CD4-positive, alpha-beta memory T cell (primary cell): ENCODE measurements at regions not wholly inside any gene's neighbourhood (a gene's known extent, or its start where the extent isn't known, plus 50 kb on each side); places are given as distances from the start of the nearest gene placed in this dataset.
"Not testable (repeated sequence)": the region's sequence is repeated elsewhere in the genome, so short reads cannot be mapped to it uniquely, and the experiment has no call there.

Experiments
- CTCF ChIA-PET: fragments of 350-600 bp; sonication (Branson Sonifier 250); formaldehyde crosslinking; loops from one replicate; lab custom pipeline; 2021; ENCODE audit warnings: inconsistent platforms; ENCODE audit not compliant: partially characterized antibody; lab: Charles Lee
- POLR2A ChIA-PET: fragments of 350-600 bp; sonication (Branson Sonifier 250); formaldehyde crosslinking; loops from one replicate; lab custom pipeline; 2021; ENCODE audit not compliant: partially characterized antibody; lab: Charles Lee
- DNase-seq, 5 donors: peaks; one replicate each; pipeline versions ENCODE4 v3.0.0 to v3.0.0-alpha.2; 2020 to 2022; ENCODE audit warnings: mixed read lengths in 1 of 5
- H3K27ac ChIP-seq: one replicate; pipeline ENCODE4 v1.7.0; 2013; ENCODE audit warnings: low read depth, low read length
- H3K27me3 ChIP-seq: 2 replicates; pipeline ENCODE4 v1.7.0; 2013; ENCODE audit warnings: mild to moderate bottlenecking, low read length, moderate library complexity; ENCODE audit not compliant: insufficient read depth
- H3K36me3 ChIP-seq: 2 replicates; pipeline ENCODE4 v1.7.0; 2013; ENCODE audit warnings: mild to moderate bottlenecking, low read length, moderate library complexity; ENCODE audit not compliant: insufficient read depth
- H3K4me1 ChIP-seq: 2 replicates; pipeline ENCODE4 v1.7.0; 2013; ENCODE audit warnings: mild to moderate bottlenecking, low read length, moderate library complexity; ENCODE audit not compliant: insufficient read depth
- H3K4me3 ChIP-seq, 2 donors: one replicate each; pipeline ENCODE4 v1.7.0; 2013; ENCODE audit warnings: low read length in 2 of 2, mild to moderate bottlenecking in 1 of 2
- H3K9me3 ChIP-seq, 2 donors: one replicate each; pipeline ENCODE4 v1.7.0; 2013; ENCODE audit warnings: low read length in 2 of 2, control low read depth in 1 of 2; ENCODE audit not compliant: control insufficient read depth in 1 of 2
- H3K27ac Mint-ChIP-seq, 7 donors: one replicate each; pipeline ENCODE4 v1.8.0; 2020 to 2021; ENCODE audit warnings: mixed read lengths in 7 of 7, mild to moderate bottlenecking in 6 of 7, inconsistent platforms in 3 of 7, moderate library complexity in 3 of 7
- H3K27me3 Mint-ChIP-seq, 2 donors: one replicate each; pipeline ENCODE4 v1.8.0; 2020 to 2021; ENCODE audit warnings: mixed read lengths in 2 of 2
- H3K36me3 Mint-ChIP-seq, 2 donors: one replicate each; pipeline ENCODE4 v1.8.0; 2020 to 2021; ENCODE audit warnings: mixed read lengths in 2 of 2, inconsistent platforms in 1 of 2, mild to moderate bottlenecking in 1 of 2
- H3K4me1 Mint-ChIP-seq, 4 donors: one replicate each; pipeline ENCODE4 v1.8.0; 2020 to 2021; ENCODE audit warnings: mixed read lengths in 4 of 4, mild to moderate bottlenecking in 1 of 4
- H3K4me3 Mint-ChIP-seq, 8 donors: one replicate each; pipeline ENCODE4 v1.8.0; 2020 to 2021; ENCODE audit warnings: mixed read lengths in 8 of 8, mild to moderate bottlenecking in 7 of 8, moderate library complexity in 6 of 8, inconsistent platforms in 3 of 8
- H3K9me3 Mint-ChIP-seq, 8 donors: one replicate each; pipeline ENCODE4 v1.8.0; 2020 to 2021; ENCODE audit warnings: mixed read lengths in 8 of 8, mild to moderate bottlenecking in 5 of 8, inconsistent platforms in 3 of 8, moderate library complexity in 1 of 8
- intact Hi-C: fragments of 100-400 bp; cut with micrococcal nuclease; formaldehyde crosslinking; loops from one replicate; pipeline ENCODE4 v1.15.1; 2023

GRCh38 chr1:222976453-222976852 is 161.6 kb downstream of the DISP1 start:
- no peak overlapping the region for H3K4me3 ChIP-seq
- H3K27me3 ChIP-seq = no peaks in the 10 kb centered on the region
- CTCF ChIA-PET = no interaction called here
- no peaks in the 10 kb centered on the region for H3K36me3 ChIP-seq
- Mint-ChIP-seq H3K27ac (no peak overlapping the region), H3K27me3 (no peaks in the 10 kb centered on the region), H3K9me3 (peaks cover 0 to 2% (median 0%) of the 10 kb centered on the region in 8 donors), H3K4me3 (no peak overlapping the region), H3K36me3 (peaks cover 2 to 4% of the 10 kb centered on the region in 2 donors), H3K4me1 (peaks cover 0 to 2% (median 0%) of the 10 kb centered on the region in 4 donors)
- intact Hi-C loops = no loop called here
- POLR2A ChIA-PET = no interaction called here
- H3K9me3 ChIP-seq = no peaks in the 10 kb centered on the region
- H3K27ac ChIP-seq = no peak overlapping the region
- DNase-seq = no peak
- no peaks in the 10 kb centered on the region for H3K4me1 ChIP-seq

- H3K9me3 Mint-ChIP-seq, H3K4me3 ChIP-seq, H3K4me3 Mint-ChIP-seq, H3K36me3 Mint-ChIP-seq, H3K27me3 ChIP-seq, H3K4me1 ChIP-seq, H3K36me3 ChIP-seq, POLR2A ChIA-PET, DNase-seq, H3K27ac ChIP-seq, H3K4me1 Mint-ChIP-seq, H3K9me3 ChIP-seq, H3K27me3 Mint-ChIP-seq, intact Hi-C loops, CTCF ChIA-PET, H3K27ac Mint-ChIP-seq: not testable (repeated sequence)
These were observed 162.5 kb downstream of the DISP1 start for GRCh38 chr1:222977294-222977693.

DNA sequence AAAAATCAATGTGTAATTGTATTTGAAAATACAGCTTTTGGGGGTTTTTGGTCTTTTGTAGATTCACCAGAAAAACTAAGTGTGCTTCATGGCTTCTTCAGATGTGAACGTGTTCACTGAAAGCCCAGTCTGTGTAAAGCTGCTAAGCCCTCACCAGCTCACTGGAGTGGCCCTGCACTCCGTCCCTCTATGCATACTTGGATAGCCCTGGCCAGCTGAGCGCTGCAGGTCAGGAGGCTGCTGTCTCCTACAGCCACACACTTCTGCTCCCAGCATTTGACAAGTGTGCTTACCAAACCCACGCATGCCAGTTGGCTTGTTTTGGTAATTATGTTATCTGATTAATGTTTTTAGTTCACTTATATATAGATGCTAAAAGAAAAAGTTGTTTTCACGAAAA is 163.5 kb downstream of the TLR5 start:
- Histone ChIP-seq H3K4me3 (no peak overlapping the region), H3K9me3 (no peaks in the 10 kb centered on the region), H3K36me3 (no peaks in the 10 kb centered on the region), H3K27me3 (no peaks in the 10 kb centered on the region), H3K27ac (no peak overlapping the region), H3K4me1 (no peaks in the 10 kb centered on the region)
- H3K4me1 Mint-ChIP-seq = no peaks in the 10 kb centered on the region
- POLR2A ChIA-PET = no interaction called here
- CTCF ChIA-PET = no interaction called here
- intact Hi-C loops = no loop called here
- peaks cover 2 to 4% of the 10 kb centered on the region in 2 donors for H3K36me3 Mint-ChIP-seq
- H3K4me3 Mint-ChIP-seq = no peak overlapping the region
- no peak for DNase-seq
- H3K9me3 Mint-ChIP-seq = peaks cover 0 to 2% (median 0%) of the 10 kb centered on the region in 8 donors
- H3K27ac Mint-ChIP-seq = no peak overlapping the region
- no peaks in the 10 kb centered on the region for H3K27me3 Mint-ChIP-seq

- Histone ChIP-seq H3K27ac (no peak overlapping the region), H3K4me1 (no peaks in the 10 kb centered on the region), H3K4me3 (no peak overlapping the region), H3K9me3 (no peaks in the 10 kb centered on the region), H3K27me3 (no peaks in the 10 kb centered on the region), H3K36me3 (no peaks in the 10 kb centered on the region)
- intact Hi-C loops = no loop called here
- H3K36me3 Mint-ChIP-seq = peaks cover 6% of the 10 kb centered on the region in 2 donors
- CTCF ChIA-PET = interaction anchor here (0.9 kb wide), 1 partner anchor 146 kb away, joined by 3 read pairs; no protein-coding TSS in a partner anchor
- H3K27me3 Mint-ChIP-seq = no peaks in the 10 kb centered on the region
- no peaks in the 10 kb centered on the region for H3K4me1 Mint-ChIP-seq
- POLR2A ChIA-PET = no interaction called here
- DNase-seq = no peak
- no peak overlapping the region for H3K4me3 Mint-ChIP-seq
- H3K27ac Mint-ChIP-seq = no peak overlapping the region
- no peaks in the 10 kb centered on the region for H3K9me3 Mint-ChIP-seq
These were observed 155.4 kb downstream of the TLR5 start for GRCh38 chr1:222987674-222988076.

DNA sequence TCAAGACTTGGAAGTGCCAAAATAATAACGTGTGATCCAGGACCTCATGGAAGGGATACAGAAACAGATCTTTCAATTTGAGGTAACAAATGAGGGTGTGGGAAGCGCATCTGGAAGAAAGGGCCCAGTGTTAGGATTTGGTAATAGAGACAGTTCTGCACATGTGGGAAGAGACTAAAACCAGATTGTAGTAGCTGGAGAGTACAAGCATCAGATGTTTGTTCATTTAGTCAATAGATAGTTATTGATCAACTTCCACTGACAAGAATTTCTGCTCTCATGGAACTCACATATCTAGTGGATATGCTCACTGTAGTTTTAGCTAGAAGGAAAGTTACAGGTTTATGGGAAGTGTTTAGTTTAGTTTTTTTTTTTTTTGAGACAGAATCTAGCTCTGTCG is 153.6 kb downstream of the TLR5 start:
- H3K27ac ChIP-seq = no peak overlapping the region
- no peaks in the 10 kb centered on the region for H3K9me3 ChIP-seq
- no peaks in the 10 kb centered on the region for H3K4me1 ChIP-seq
- POLR2A ChIA-PET = no interaction called here
- no peak for DNase-seq
- intact Hi-C loops = no loop called here
- H3K4me3 ChIP-seq = no peak overlapping the region
- Mint-ChIP-seq H3K4me1 (no peaks in the 10 kb centered on the region), H3K9me3 (no peaks in the 10 kb centered on the region), H3K4me3 (no peak overlapping the region), H3K27ac (no peak overlapping the region), H3K36me3 (peaks cover 6 to 10% of the 10 kb centered on the region in 2 donors), H3K27me3 (no peaks in the 10 kb centered on the region)
- CTCF ChIA-PET = no interaction called here
- H3K27me3 ChIP-seq = no peaks in the 10 kb centered on the region
- no peaks in the 10 kb centered on the region for H3K36me3 ChIP-seq

DNA sequence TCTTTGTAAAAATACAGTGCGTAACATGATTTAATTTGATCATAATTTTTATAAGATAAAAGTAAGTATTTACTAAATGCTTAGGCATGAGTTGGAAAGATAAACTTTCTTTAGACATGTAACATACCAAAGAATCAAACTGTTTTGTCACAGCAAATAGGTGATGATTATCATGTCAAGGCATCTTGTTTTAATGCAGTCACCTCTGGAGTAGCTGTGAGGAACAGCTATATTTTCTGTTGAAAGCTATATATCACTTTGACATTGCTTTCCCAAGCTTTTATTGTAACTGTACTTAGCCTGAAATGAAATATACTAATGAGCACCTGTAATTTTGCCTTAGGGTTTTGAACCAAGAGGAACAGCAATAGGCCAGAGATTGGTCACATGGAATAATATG is 151.9 kb downstream of the TLR5 start:
- Histone ChIP-seq H3K27me3 (no peaks in the 10 kb centered on the region), H3K27ac (no peak overlapping the region), H3K4me1 (no peaks in the 10 kb centered on the region), H3K4me3 (no peak overlapping the region), H3K36me3 (no peaks in the 10 kb centered on the region), H3K9me3 (no peaks in the 10 kb centered on the region)
- Mint-ChIP-seq H3K36me3 (peaks cover 11% of the 10 kb centered on the region in 2 donors), H3K27ac (no peak overlapping the region), H3K27me3 (no peaks in the 10 kb centered on the region), H3K4me3 (no peak overlapping the region), H3K4me1 (no peaks in the 10 kb centered on the region), H3K9me3 (no peaks in the 10 kb centered on the region)
- ChIA-PET CTCF (no interaction called here), POLR2A (no interaction called here)
- intact Hi-C loops = no loop called here
- no peak for DNase-seq

GRCh38 chr1:222991908-222992307 is 151.1 kb downstream of the TLR5 start:
- Mint-ChIP-seq H3K9me3 (no peaks in the 10 kb centered on the region), H3K4me1 (no peaks in the 10 kb centered on the region), H3K27me3 (no peaks in the 10 kb centered on the region), H3K36me3 (peaks cover 11 to 15% of the 10 kb centered on the region in 2 donors), H3K4me3 (no peak overlapping the region), H3K27ac (no peak overlapping the region)
- Histone ChIP-seq H3K9me3 (no peaks in the 10 kb centered on the region), H3K4me1 (no peaks in the 10 kb centered on the region), H3K27me3 (no peaks in the 10 kb centered on the region), H3K27ac (no peak overlapping the region), H3K36me3 (no peaks in the 10 kb centered on the region), H3K4me3 (no peak overlapping the region)
- ChIA-PET CTCF (no interaction called here), POLR2A (no interaction called here)
- DNase-seq = no peak
- intact Hi-C loops = no loop called here
